ENCODE measurements at regions not wholly inside any gene's neighbourhood (a gene's known extent, or its start where the extent isn't known, plus 50 kb on each side); places are given as distances from the start of the nearest gene placed in this dataset.
"Not testable (repeated sequence)": the region's sequence is repeated elsewhere in the genome, so short reads cannot be mapped to it uniquely, and the experiment has no call there.

DNA sequence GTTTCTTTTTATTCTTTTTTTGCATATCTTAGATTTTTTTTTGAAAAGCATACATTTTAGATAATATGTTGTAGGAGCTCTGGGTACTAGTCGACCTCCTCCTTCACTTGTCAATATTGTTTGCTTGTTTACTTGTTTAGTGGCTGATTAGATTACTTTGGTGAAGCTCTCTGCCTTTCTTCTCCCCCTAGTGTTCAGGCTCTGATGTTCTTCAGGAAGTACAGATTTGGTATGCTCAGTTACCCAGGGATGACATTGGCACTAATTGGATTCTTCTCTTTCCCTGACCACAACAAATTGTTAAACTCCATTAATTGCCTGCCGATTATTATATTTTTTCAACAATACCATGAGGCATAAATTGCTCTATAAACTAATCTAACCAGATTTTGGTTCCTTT, 491.2 kb downstream of the SUCLG1 start:
- Histone ChIP-seq H3K36me3 (replicated peaks; ENCODE audit: insufficient read depth, low read length) (no peaks in the 10 kb centered on the region), H3F3A (ENCODE audit: insufficient read depth, low read length) (no peaks in the 10 kb centered on the region), H3K9me2 (replicated peaks; ENCODE audit: insufficient read depth, low read length) (no peaks in the 10 kb centered on the region), H4K20me1 (ENCODE audit: insufficient read depth, low read length) (no peaks in the 10 kb centered on the region), H3K9me3 (replicated peaks; ENCODE audit: insufficient read depth, low read length) (no peaks in the 10 kb centered on the region), H3K4me1 (ENCODE audit: low read length) (no peaks in the 10 kb centered on the region), H2AFZ (ENCODE audit: low read length) (no peak overlapping the region), H3K27me3 (replicated peaks; ENCODE audit: insufficient read depth, low read length) (no peaks in the 10 kb centered on the region), H3K4me2 (ENCODE audit: low read depth, low read length) (no peak overlapping the region), H3K9ac (ENCODE audit: low read length) (no peak overlapping the region), H3K79me2 (ENCODE audit: low read length) (no peaks in the 10 kb centered on the region), H3K4me3 (ENCODE audit: low read length) (no peak overlapping the region), H3K27ac (ENCODE audit: low read length) (no peak overlapping the region)
- no peak for DNase-seq
- TF ChIP-seq EZH2 (optimal IDR thresholded peaks at IDR 0.05; ENCODE audit: low read depth, low read length) (no peak), EZH2phosphoT487 (IDR thresholded peaks at IDR 0.05; ENCODE audit: low read length) (no peak), CTCF (IDR thresholded peaks at IDR 0.05; ENCODE audit: low read length) (no peak)

GRCh38 chr2:83966946-83967345, 492.1 kb downstream of the SUCLG1 start:
- not testable (repeated sequence) for H3K79me2 ChIP-seq (ENCODE audit: low read length); H3K27ac ChIP-seq (ENCODE audit: low read length); H3K36me3 ChIP-seq (replicated peaks; ENCODE audit: insufficient read depth, low read length); H3K27me3 ChIP-seq (replicated peaks; ENCODE audit: insufficient read depth, low read length); H3K9ac ChIP-seq (ENCODE audit: low read length); H3K4me1 ChIP-seq (ENCODE audit: low read length); H3K9me2 ChIP-seq (replicated peaks; ENCODE audit: insufficient read depth, low read length); DNase-seq; H2AFZ ChIP-seq (ENCODE audit: low read length); H3K9me3 ChIP-seq (replicated peaks; ENCODE audit: insufficient read depth, low read length); H3F3A ChIP-seq (ENCODE audit: insufficient read depth, low read length); H4K20me1 ChIP-seq (ENCODE audit: insufficient read depth, low read length); H3K4me3 ChIP-seq (ENCODE audit: low read length); H3K4me2 ChIP-seq (ENCODE audit: low read depth, low read length)

DNA sequence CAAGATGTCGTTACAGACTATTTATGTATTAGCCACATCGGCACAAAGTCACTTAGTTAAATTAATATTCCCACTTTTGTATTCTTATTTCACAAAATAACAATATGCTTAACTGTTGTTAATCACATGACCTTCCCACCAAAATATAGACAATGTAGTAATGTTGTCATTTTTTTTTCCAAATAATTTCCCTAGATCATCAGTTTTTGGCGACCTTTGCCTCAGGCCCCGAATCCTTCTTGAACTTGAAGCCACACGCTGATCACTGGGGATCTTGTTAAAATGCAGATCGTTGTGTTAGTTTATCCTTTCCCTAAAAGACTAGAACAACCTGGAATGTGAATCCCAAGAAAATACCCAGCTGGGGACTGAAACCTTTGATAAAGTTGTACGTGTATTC, 497.6 kb downstream of the SUCLG1 start:
- H3K27ac ChIP-seq (ENCODE audit: low read length), result no peak overlapping the region
- H4K20me1 ChIP-seq (ENCODE audit: insufficient read depth, low read length), result no peaks in the 10 kb centered on the region
- no peaks in the 10 kb centered on the region for H3K36me3 ChIP-seq (replicated peaks; ENCODE audit: insufficient read depth, low read length)
- no peaks in the 10 kb centered on the region for H3K27me3 ChIP-seq (replicated peaks; ENCODE audit: insufficient read depth, low read length)
- H3F3A ChIP-seq (ENCODE audit: insufficient read depth, low read length), result no peaks in the 10 kb centered on the region
- TF ChIP-seq CTCF (IDR thresholded peaks at IDR 0.05; ENCODE audit: low read length) (no peak), EZH2phosphoT487 (IDR thresholded peaks at IDR 0.05; ENCODE audit: low read length) (no peak), EZH2 (optimal IDR thresholded peaks at IDR 0.05; ENCODE audit: low read depth, low read length) (no peak)
- no peak overlapping the region for H3K4me2 ChIP-seq (ENCODE audit: low read depth, low read length)
- no peak for DNase-seq
- H3K4me1 ChIP-seq (ENCODE audit: low read length), result no peaks in the 10 kb centered on the region
- H3K9me2 ChIP-seq (replicated peaks; ENCODE audit: insufficient read depth, low read length), result no peaks in the 10 kb centered on the region
- H3K79me2 ChIP-seq (ENCODE audit: low read length), result no peaks in the 10 kb centered on the region
- H2AFZ ChIP-seq (ENCODE audit: low read length), result 0 out of 2 replicates have a peak overlapping the region, but pooled peaks have one; percentile 23
- H3K4me3 ChIP-seq (ENCODE audit: low read length), result no peak overlapping the region
- no peak overlapping the region for H3K9ac ChIP-seq (ENCODE audit: low read length)
- H3K9me3 ChIP-seq (replicated peaks; ENCODE audit: insufficient read depth, low read length), result no peaks in the 10 kb centered on the region

DNA sequence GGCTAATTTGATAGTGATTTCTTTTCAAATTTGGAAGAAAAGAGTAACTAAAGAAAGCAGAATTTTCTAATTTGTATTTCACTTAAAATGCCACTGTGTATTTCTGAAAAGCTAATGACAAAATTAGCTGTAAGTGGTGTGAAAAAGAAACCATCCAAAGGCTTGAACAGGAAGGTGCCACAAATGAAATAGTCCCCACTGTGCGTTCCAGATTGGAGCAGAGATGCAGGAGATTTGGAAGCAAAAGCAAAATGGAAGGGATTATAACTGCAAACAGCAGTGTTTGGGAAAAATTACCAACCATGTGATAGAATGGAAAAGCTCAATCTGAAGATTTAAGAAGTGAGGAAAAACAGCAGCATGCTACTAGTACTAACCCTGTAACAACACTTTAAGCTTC, 498.7 kb downstream of the SUCLG1 start:
- no peak overlapping the region for H3K4me2 ChIP-seq (ENCODE audit: low read depth, low read length)
- no peaks in the 10 kb centered on the region for H4K20me1 ChIP-seq (ENCODE audit: insufficient read depth, low read length)
- H3K79me2 ChIP-seq (ENCODE audit: low read length), result no peaks in the 10 kb centered on the region
- H3K9me3 ChIP-seq (replicated peaks; ENCODE audit: insufficient read depth, low read length), result no peaks in the 10 kb centered on the region
- no peaks in the 10 kb centered on the region for H3K9me2 ChIP-seq (replicated peaks; ENCODE audit: insufficient read depth, low read length)
- H3K27ac ChIP-seq (ENCODE audit: low read length), result no peak overlapping the region
- H3K27me3 ChIP-seq (replicated peaks; ENCODE audit: insufficient read depth, low read length), result no peaks in the 10 kb centered on the region
- no peaks in the 10 kb centered on the region for H3K36me3 ChIP-seq (replicated peaks; ENCODE audit: insufficient read depth, low read length)
- no peak overlapping the region for H2AFZ ChIP-seq (ENCODE audit: low read length)
- no peaks in the 10 kb centered on the region for H3F3A ChIP-seq (ENCODE audit: insufficient read depth, low read length)
- H3K4me3 ChIP-seq (ENCODE audit: low read length), result no peak overlapping the region
- H3K9ac ChIP-seq (ENCODE audit: low read length), result no peak overlapping the region
- H3K4me1 ChIP-seq (ENCODE audit: low read length), result no peaks in the 10 kb centered on the region
- no peak for TF ChIP-seq EZH2phosphoT487 (IDR thresholded peaks at IDR 0.05; ENCODE audit: low read length)
- TF ChIP-seq CTCF (IDR thresholded peaks at IDR 0.05; ENCODE audit: low read length), result no peak
- TF ChIP-seq EZH2 (optimal IDR thresholded peaks at IDR 0.05; ENCODE audit: low read depth, low read length), result no peak
- no peak for DNase-seq
